A549 (cell line): ENCODE measurements at regions not wholly inside any gene's neighbourhood (a gene's known extent, or its start where the extent isn't known, plus 50 kb on each side); places are given as distances from the start of the nearest gene placed in this dataset.

Experiments
- BHLHE40 ChIP-seq: IDR thresholded peaks from 2 replicates; pipeline ENCODE4 v1.6.1; 2012; ENCODE audit warnings: low read depth, low read length, inconsistent platforms
- CEBPB ChIP-seq, 2 experiments: fragments of >200 bp in 1 of 2; sonication (Bioruptor Twin) in 1 of 2; formaldehyde crosslinking in 1 of 2; IDR thresholded peaks; 2 replicates each; pipeline ENCODE4 v1.6.1; 2012 to 2016
- CHD2 ChIP-seq: fragments of 150-350 bp; IDR thresholded peaks from 2 replicates; pipeline ENCODE4 v1.6.1; 2014; ENCODE audit warnings: low read length; ENCODE audit not compliant: partially characterized antibody
- ESRRA ChIP-seq: fragments of 150-350 bp; IDR thresholded peaks from 2 replicates; pipeline ENCODE4 v1.6.1; 2014; ENCODE audit warnings: mild to moderate bottlenecking, low read length, borderline replicate concordance
- FOSL2 ChIP-seq, 2 experiments: fragments of 450-650 bp in 1 of 2; fragments of >200 bp in 1 of 2; sonication (Bioruptor Twin) in 1 of 2; formaldehyde crosslinking; IDR thresholded peaks; 2 replicates each; pipeline versions ENCODE4 v1.5.0 to v1.6.1; 2016 to 2020; ENCODE audit warnings: mild to moderate bottlenecking in 1 of 2, moderate library complexity in 1 of 2
- HDAC2 ChIP-seq: fragments of 200-600 bp; sonication (generic); IDR thresholded peaks from 2 replicates; pipeline ENCODE4 v1.6.1; 2016
- HOXA7 ChIP-seq: fragments of 250-450 bp; sonication (Bioruptor Pico); IDR thresholded peaks from 2 replicates; pipeline ENCODE4 v1.5.0; 2020; ENCODE audit warnings: mild to moderate bottlenecking, moderate library complexity
- JUNB ChIP-seq: fragments of >200 bp; sonication (Bioruptor Twin); formaldehyde crosslinking; IDR thresholded peaks from 2 replicates; pipeline ENCODE4 v1.6.1; 2016
- MAZ ChIP-seq: fragments of 150-350 bp; IDR thresholded peaks from 2 replicates; pipeline ENCODE4 v1.6.1; 2014; ENCODE audit warnings: antibody characterized with exemption, low read depth, low read length, borderline replicate concordance
- POLR2A ChIP-seq: IDR thresholded peaks from 2 replicates; pipeline ENCODE4 v1.6.1; 2012; ENCODE audit warnings: mild to moderate bottlenecking, low read length
- RAD21 ChIP-seq, 2 experiments: fragments of >200 bp in 1 of 2; sonication (Bioruptor Twin) in 1 of 2; formaldehyde crosslinking in 1 of 2; IDR thresholded peaks in 1 of 2; conservative IDR thresholded peaks in 1 of 2; 2 replicates in 1 of 2; 3 replicates in 1 of 2; pipeline ENCODE4 v1.6.1; 2012 to 2018; ENCODE audit warnings: inconsistent platforms in 1 of 2
- TF ChIP-seq, protein P1 (sequence below): fragments of >200 bp; sonication (Bioruptor Twin); formaldehyde crosslinking; IDR thresholded peaks from 3 replicates; pipeline ENCODE4 v1.5.1; 2016
- TF ChIP-seq, protein P2 (sequence below): fragments of 200-600 bp; sonication (generic); IDR thresholded peaks from 2 replicates; pipeline ENCODE4 v1.6.1; 2016; ENCODE audit warnings: antibody characterized with exemption, mild to moderate bottlenecking, moderate library complexity
- TF ChIP-seq, protein P3 (sequence below): IDR thresholded peaks from 2 replicates; pipeline ENCODE4 v1.6.1; 2012; ENCODE audit warnings: low read depth, borderline replicate concordance

DNA sequence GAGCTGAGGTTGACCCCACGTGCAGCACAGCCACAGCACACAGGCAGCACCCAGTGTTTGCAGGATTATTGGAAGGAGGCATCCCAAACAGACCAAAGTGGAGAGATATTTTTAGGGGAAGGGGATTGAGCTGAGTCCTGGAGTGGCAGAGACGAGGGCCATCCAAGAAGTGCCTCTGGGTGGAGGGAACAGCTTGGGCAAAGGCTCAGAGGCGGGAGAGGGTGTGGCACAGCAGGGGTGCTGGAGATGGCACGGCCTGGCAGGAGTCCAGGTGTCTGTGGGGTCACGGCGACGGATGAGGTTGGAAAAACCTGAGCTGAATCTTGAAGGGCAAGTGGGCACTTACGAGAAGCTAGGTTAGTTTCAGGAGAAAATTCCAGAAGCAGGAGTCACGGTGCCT lies 60.6 kb downstream of the INHBB start:
- TF ChIP-seq BHLHE40 = no peak
- no peak for TF ChIP-seq POLR2A
- TF ChIP-seq CEBPB (IDR thresholded peaks at IDR 0.05) = no peak
- TF ChIP-seq HOXA7 (CRISPR knock-in tag) = no peak
- TF ChIP-seq, protein P1, sequence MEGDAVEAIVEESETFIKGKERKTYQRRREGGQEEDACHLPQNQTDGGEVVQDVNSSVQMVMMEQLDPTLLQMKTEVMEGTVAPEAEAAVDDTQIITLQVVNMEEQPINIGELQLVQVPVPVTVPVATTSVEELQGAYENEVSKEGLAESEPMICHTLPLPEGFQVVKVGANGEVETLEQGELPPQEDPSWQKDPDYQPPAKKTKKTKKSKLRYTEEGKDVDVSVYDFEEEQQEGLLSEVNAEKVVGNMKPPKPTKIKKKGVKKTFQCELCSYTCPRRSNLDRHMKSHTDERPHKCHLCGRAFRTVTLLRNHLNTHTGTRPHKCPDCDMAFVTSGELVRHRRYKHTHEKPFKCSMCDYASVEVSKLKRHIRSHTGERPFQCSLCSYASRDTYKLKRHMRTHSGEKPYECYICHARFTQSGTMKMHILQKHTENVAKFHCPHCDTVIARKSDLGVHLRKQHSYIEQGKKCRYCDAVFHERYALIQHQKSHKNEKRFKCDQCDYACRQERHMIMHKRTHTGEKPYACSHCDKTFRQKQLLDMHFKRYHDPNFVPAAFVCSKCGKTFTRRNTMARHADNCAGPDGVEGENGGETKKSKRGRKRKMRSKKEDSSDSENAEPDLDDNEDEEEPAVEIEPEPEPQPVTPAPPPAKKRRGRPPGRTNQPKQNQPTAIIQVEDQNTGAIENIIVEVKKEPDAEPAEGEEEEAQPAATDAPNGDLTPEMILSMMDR = no peak
- no peak for TF ChIP-seq MAZ
- TF ChIP-seq, protein P2, sequence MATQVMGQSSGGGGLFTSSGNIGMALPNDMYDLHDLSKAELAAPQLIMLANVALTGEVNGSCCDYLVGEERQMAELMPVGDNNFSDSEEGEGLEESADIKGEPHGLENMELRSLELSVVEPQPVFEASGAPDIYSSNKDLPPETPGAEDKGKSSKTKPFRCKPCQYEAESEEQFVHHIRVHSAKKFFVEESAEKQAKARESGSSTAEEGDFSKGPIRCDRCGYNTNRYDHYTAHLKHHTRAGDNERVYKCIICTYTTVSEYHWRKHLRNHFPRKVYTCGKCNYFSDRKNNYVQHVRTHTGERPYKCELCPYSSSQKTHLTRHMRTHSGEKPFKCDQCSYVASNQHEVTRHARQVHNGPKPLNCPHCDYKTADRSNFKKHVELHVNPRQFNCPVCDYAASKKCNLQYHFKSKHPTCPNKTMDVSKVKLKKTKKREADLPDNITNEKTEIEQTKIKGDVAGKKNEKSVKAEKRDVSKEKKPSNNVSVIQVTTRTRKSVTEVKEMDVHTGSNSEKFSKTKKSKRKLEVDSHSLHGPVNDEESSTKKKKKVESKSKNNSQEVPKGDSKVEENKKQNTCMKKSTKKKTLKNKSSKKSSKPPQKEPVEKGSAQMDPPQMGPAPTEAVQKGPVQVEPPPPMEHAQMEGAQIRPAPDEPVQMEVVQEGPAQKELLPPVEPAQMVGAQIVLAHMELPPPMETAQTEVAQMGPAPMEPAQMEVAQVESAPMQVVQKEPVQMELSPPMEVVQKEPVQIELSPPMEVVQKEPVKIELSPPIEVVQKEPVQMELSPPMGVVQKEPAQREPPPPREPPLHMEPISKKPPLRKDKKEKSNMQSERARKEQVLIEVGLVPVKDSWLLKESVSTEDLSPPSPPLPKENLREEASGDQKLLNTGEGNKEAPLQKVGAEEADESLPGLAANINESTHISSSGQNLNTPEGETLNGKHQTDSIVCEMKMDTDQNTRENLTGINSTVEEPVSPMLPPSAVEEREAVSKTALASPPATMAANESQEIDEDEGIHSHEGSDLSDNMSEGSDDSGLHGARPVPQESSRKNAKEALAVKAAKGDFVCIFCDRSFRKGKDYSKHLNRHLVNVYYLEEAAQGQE = no peak
- no peak for TF ChIP-seq RAD21 (conservative IDR thresholded peaks at IDR 0.05 in 1 of 2, IDR thresholded peaks at IDR 0.05 in 1 of 2)
- no peak for TF ChIP-seq JUNB
- TF ChIP-seq ESRRA = no peak
- TF ChIP-seq HDAC2 = no peak
- TF ChIP-seq CHD2 = no peak
- TF ChIP-seq, protein P3, sequence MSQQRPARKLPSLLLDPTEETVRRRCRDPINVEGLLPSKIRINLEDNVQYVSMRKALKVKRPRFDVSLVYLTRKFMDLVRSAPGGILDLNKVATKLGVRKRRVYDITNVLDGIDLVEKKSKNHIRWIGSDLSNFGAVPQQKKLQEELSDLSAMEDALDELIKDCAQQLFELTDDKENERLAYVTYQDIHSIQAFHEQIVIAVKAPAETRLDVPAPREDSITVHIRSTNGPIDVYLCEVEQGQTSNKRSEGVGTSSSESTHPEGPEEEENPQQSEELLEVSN = no peak
- no peak for TF ChIP-seq FOSL2 (IDR thresholded peaks at IDR 0.05)
- TF ChIP-seq FOSL2 (CRISPR knock-in tag; IDR thresholded peaks at IDR 0.05) = no peak
